Smooth muscle cell of the brain vasculature (primary cell): ENCODE measurements at regions not wholly inside any gene's neighbourhood (a gene's known extent, or its start where the extent isn't known, plus 50 kb on each side); places are given as distances from the start of the nearest gene placed in this dataset.

Source experiments
- DNase-seq: peaks from one replicate; pipeline ENCODE4 v3.0.0-alpha.2; 2012; ENCODE audit warnings: low read depth, low spot score

GRCh38 chr5:175805256-175806011, 65.9 kb upstream of the CPLX2 start:
- no peak for DNase-seq

- DNase-seq, result no peak
Observed at GRCh38 chr5:175808711-175809110, 62.7 kb upstream of the CPLX2 start.

- DNase-seq, result no peak
Observed at GRCh38 chr5:175809531-175810121, 61.8 kb upstream of the CPLX2 start.

GRCh38 chr5:175810457-175810856, 60.9 kb upstream of the CPLX2 start:
- DNase-seq, result no peak

GRCh38 chr5:175811589-175811988, 59.8 kb upstream of the CPLX2 start:
- DNase-seq, result no peak

GRCh38 chr5:175813943-175814630, 57.3 kb upstream of the CPLX2 start:
- no peak for DNase-seq

- no peak for DNase-seq
Observed at GRCh38 chr5:175814691-175815090, 56.7 kb upstream of the CPLX2 start.

- DNase-seq, result no peak
Observed at GRCh38 chr5:175815126-175815913, 56.1 kb upstream of the CPLX2 start.

- no peak for DNase-seq
Observed at GRCh38 chr5:175816348-175816747, 55.0 kb upstream of the CPLX2 start.

GRCh38 chr5:175819090-175819425, 52.3 kb upstream of the CPLX2 start:
- no peak for DNase-seq

- DNase-seq, result no peak
Observed at GRCh38 chr5:175820230-175820629, 51.1 kb upstream of the CPLX2 start.
